ENCODE measurements at regions not wholly inside any gene's neighbourhood (a gene's known extent, or its start where the extent isn't known, plus 50 kb on each side); places are given as distances from the start of the nearest gene placed in this dataset.

GRCh38 chr22:49215840-49216239, 611.8 kb downstream of the BRD1 start:
- no peak for DNase-seq

- DNase-seq: no peak
Observed at GRCh38 chr22:49214976-49215375, 612.7 kb downstream of the BRD1 start.

- DNase-seq: no peak
Observed at GRCh38 chr22:49213731-49214352, 613.8 kb downstream of the BRD1 start.

GRCh38 chr22:49212466-49212865, 615.2 kb downstream of the BRD1 start:
- DNase-seq: no peak

- no peak for DNase-seq
Observed at GRCh38 chr22:49212002-49212401, 615.7 kb downstream of the BRD1 start.

GRCh38 chr22:49211176-49211575, 616.5 kb downstream of the BRD1 start:
- no peak for DNase-seq

GRCh38 chr22:49210606-49211005, 617.1 kb downstream of the BRD1 start:
- DNase-seq: no peak

- DNase-seq: no peak
Observed at GRCh38 chr22:49209452-49210195, 618.0 kb downstream of the BRD1 start.

- DNase-seq: no peak
Observed at GRCh38 chr22:49208768-49209252, 618.9 kb downstream of the BRD1 start.

GRCh38 chr22:49208004-49208402, 619.7 kb downstream of the BRD1 start:
- no peak for DNase-seq

- DNase-seq: no peak
Observed at GRCh38 chr22:49207008-49208003, 620.4 kb downstream of the BRD1 start.

GRCh38 chr22:49206281-49206680, 621.4 kb downstream of the BRD1 start:
- no peak for DNase-seq

- no peak for DNase-seq
Observed at GRCh38 chr22:49205483-49205800, 622.2 kb downstream of the BRD1 start.

- DNase-seq: no peak
Observed at GRCh38 chr22:49204599-49205482, 622.8 kb downstream of the BRD1 start.

- DNase-seq: no peak
Observed at GRCh38 chr22:49203859-49204598, 623.6 kb downstream of the BRD1 start.

GRCh38 chr22:49203091-49203858, 624.4 kb downstream of the BRD1 start:
- no peak for DNase-seq

- DNase-seq: no peak
Observed at GRCh38 chr22:49202226-49202625, 625.4 kb downstream of the BRD1 start.

GRCh38 chr22:49201046-49201970, 626.4 kb downstream of the BRD1 start:
- no peak for DNase-seq

GRCh38 chr22:49199224-49199623, 628.4 kb downstream of the BRD1 start:
- no peak for DNase-seq

GRCh38 chr22:49198705-49199084, 629.0 kb downstream of the BRD1 start:
- no peak for DNase-seq

Measured in dermis blood vessel endothelial cell (primary cell).